IMR-90 (cell line): ENCODE measurements at regions not wholly inside any gene's neighbourhood (a gene's known extent, or its start where the extent isn't known, plus 50 kb on each side); places are given as distances from the start of the nearest gene placed in this dataset.

Experiments used
- CHD1 ChIP-seq: IDR thresholded peaks from 2 replicates; pipeline ENCODE4 v1.6.1; 2012; ENCODE audit warnings: low read depth, low read length, improper control_type of control experiment
- POLR2A ChIP-seq: IDR thresholded peaks from 2 replicates; pipeline ENCODE4 v1.6.1; 2012; ENCODE audit warnings: mild to moderate bottlenecking, low read depth, low read length
- RAD21 ChIP-seq: IDR thresholded peaks from 2 replicates; pipeline ENCODE4 v1.6.1; 2012; ENCODE audit warnings: low read length, improper control_type of control experiment
- RCOR1 ChIP-seq: IDR thresholded peaks from 2 replicates; pipeline ENCODE4 v1.6.1; 2012; ENCODE audit warnings: mild to moderate bottlenecking, low read length, improper control_type of control experiment; ENCODE audit not compliant: insufficient replicate concordance
- TF ChIP-seq, protein P1 (sequence below): conservative IDR thresholded peaks from 2 replicates; pipeline ENCODE4 v1.5.1; 2012; ENCODE audit warnings: mild to moderate bottlenecking, low read depth, low read length, improper control_type of control experiment
- TF ChIP-seq, protein P2 (sequence below): fragments of 150-350 bp; IDR thresholded peaks from 2 replicates; pipeline ENCODE4 v1.6.1; 2016; ENCODE audit warnings: low read depth, mild to moderate bottlenecking, low read length, moderate library complexity, borderline replicate concordance

DNA sequence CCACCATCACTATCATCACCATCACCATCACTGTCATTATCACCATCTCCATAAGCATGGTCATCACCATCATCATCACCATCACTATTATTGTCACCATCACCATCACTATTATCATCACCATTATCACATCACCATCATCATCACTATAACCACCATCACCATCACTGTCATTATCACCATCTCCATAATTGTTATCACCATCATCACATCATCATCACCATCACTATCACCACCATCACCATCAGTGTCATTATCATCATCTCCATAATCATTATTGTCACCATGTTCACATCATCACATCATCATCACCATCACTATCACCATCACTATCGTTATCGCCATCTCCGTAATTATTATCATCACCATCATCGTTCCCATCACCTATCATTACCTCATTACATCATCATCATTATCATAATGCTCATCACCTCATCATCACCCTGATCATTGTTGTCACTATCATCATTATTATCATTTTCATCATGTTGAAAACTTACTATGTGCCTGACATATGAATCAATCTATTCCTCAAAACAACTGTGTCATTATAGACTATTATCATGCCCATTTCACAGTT is 280.3 kb upstream of the HS6ST1 start:
- TF ChIP-seq RAD21, result no peak
- TF ChIP-seq, protein P1, sequence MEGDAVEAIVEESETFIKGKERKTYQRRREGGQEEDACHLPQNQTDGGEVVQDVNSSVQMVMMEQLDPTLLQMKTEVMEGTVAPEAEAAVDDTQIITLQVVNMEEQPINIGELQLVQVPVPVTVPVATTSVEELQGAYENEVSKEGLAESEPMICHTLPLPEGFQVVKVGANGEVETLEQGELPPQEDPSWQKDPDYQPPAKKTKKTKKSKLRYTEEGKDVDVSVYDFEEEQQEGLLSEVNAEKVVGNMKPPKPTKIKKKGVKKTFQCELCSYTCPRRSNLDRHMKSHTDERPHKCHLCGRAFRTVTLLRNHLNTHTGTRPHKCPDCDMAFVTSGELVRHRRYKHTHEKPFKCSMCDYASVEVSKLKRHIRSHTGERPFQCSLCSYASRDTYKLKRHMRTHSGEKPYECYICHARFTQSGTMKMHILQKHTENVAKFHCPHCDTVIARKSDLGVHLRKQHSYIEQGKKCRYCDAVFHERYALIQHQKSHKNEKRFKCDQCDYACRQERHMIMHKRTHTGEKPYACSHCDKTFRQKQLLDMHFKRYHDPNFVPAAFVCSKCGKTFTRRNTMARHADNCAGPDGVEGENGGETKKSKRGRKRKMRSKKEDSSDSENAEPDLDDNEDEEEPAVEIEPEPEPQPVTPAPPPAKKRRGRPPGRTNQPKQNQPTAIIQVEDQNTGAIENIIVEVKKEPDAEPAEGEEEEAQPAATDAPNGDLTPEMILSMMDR, result no peak
- TF ChIP-seq RCOR1, result no peak
- TF ChIP-seq, protein P2, sequence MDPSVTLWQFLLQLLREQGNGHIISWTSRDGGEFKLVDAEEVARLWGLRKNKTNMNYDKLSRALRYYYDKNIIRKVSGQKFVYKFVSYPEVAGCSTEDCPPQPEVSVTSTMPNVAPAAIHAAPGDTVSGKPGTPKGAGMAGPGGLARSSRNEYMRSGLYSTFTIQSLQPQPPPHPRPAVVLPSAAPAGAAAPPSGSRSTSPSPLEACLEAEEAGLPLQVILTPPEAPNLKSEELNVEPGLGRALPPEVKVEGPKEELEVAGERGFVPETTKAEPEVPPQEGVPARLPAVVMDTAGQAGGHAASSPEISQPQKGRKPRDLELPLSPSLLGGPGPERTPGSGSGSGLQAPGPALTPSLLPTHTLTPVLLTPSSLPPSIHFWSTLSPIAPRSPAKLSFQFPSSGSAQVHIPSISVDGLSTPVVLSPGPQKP, result no peak
- no peak for TF ChIP-seq CHD1
- TF ChIP-seq POLR2A, result no peak
